ENCODE measurements at regions not wholly inside any gene's neighbourhood (a gene's known extent, or its start where the extent isn't known, plus 50 kb on each side); places are given as distances from the start of the nearest gene placed in this dataset.

DNA sequence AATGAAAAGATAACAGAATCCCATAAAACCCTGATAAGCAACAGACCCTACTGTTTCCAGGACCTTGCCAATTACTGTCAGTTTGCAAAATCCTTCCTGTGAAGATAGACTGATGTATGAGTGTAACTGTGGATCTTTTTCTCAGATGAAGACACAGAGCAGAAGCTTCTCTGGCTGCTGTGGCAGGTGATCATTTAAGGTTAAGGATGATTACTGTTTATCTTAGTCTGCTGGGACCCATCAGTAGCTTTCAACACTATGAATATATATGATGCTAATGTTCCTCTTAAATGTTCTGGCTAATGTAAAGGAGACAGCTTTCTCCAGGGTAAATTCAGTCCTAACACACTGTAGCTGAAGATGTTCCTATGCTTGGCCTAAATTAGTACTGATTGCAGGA is 56.0 kb upstream of the CTTNBP2 start:
- no peak for DNase-seq (ENCODE audit: low read depth in 1 of 2, low spot score in 1 of 2)

DNA sequence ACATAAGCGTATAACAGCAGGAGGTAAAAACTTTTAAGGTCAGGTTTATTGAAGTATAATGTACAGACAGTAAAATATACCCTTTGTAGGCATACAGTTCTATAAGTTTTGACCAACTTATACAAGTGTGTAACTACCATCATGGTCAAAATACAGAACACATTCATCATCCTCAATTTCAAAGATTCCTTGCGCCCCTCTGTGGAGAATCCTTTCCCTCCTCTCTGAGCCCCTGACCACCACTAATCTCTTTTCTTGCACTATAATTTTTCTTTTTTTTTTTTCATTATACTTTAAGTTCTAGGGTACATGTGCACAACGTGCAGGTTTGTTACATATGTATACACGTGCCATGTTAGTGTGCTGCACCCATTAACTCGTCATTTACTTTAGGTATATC is 58.1 kb upstream of the CTTNBP2 start:
- no peak for DNase-seq (ENCODE audit: low read depth in 1 of 2, low spot score in 1 of 2)

DNA sequence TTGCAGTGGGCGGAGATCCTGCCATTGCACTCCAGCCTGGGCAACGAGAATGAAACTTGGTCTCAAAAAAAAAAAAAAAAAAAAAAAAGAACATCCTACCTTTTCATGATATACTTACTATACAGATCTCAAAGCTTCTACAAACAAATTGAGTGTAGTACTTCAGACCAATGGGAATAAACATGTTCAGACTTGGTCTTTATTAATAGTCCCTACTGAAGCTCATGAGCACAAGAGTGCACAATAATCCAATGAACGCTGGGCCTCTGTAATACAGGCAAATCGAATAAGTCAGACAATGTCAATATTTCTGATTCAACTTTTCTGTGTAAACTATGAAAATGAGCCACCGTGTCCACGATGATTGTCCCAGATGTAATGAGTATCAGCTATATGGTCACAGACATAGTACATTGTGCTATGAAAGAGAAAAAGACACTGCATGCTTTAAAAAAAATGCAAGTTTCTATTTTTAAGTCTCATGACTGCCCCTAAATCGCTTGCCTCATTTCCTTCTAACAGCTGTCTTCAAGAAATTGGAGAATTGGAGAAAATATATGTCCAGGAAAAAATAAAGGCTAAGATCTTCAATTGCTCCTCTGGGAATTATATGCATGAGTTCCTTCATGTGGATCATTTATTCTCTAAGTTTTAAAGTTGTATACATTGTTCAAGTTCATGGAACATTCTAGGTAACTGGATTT is 64.0 kb upstream of the CTTNBP2 start:
- DNase-seq (ENCODE audit: low read depth in 1 of 2, low spot score in 1 of 2): no peak

DNA sequence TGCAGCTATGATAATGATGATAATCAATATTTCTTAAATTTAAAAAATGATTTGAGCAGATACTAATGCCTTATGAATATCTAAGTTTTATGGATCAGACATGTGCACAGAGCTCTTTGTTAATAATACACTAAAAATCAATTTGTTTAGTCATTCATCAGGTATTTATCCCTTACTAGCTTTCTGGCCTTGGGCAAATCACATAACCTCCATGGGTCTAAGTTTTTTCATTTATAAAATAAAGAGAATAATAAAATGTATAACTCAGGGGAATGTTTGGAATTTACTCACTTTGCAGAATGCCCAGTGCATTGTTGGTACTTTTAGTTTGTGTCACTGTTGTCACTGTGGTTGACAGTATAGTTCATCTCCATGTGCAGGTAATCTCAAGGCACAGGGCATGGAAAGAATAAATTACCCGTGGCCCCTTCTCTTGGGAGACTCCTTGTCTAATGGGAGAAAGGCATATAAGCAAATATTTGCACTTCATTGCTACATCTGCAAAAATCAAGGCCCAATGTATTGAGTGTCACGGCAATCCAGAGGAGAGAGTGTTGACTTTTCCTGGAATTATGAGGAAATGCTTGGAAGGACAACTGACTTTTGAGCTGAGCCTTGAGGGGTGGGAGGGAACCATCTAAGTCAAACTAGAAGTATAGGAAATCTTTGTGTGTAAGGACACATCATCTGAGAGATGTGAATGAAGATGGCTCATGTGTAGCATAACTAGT is 64.7 kb upstream of the CTTNBP2 start:
- no peak for DNase-seq (ENCODE audit: low read depth in 1 of 2, low spot score in 1 of 2)

DNA sequence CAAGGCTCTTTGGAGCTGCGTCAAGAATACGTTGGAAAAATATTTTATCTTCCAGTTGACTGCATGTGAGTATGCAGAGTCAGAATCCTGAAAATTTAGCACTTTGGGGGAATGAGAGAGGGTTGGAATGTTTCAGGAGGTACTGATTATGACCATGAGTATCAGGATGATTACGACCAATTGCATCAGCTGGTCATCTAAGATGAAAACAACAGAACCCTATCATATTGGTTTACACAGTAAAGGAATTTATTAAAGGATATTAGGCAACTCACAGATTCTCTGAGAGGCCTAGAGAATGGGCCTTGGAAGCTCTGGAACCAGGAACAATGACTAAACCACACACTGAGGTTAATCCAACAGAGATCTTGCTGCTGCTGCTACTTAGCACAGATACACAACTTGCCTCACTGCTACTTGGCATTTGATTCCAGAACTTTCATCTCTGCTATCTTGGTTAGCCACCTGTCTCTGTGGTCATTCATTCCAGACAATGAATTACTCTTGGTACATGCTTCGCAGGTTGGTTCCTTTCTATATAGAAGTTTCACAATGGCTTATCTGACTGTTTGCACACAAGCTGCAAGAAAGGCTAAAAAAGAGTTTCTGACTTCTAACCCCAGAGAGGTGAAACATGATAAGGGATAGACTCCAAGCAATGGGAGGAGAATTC is 68.0 kb upstream of the CTTNBP2 start:
- DNase-seq (ENCODE audit: low read depth in 1 of 2, low spot score in 1 of 2): no peak

DNA sequence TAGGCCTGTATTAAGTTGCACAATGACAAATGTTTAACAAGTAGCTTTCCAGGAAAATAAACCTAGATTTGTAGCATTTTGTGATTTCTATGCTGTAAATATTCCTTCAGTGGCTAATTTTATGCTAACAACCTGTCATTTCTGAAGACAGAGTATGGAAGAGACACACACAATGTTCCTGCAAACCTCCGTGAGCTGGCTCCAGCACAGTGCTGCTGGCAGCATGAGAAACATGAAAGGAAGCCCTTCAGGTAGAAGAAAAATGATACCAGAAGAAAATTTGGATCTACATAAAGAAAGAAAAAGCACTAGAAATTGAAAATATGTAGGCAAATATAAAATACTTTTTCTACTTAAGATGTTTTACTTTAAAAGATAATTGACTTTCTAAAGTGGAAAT is 69.5 kb upstream of the CTTNBP2 start:
- DNase-seq (ENCODE audit: low read depth in 1 of 2, low spot score in 1 of 2): no peak

DNA sequence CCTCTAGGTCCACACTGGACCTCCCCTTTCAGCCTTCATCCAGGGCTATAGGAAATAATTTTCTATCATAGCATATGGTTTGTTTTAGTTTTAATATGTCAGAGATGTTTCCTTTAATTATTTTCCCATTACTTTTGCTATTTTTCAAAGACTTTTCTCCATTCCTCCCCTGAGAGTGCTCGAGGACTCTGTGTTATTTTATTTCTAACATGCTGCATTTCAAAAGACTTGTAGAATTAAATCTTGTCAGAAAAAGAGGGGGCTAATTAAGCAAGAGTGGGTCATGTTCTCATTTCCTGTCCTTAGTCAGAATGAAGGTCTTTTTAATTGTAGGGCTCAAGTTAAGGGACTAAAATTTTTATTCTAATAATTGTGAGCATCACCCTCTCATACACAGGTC is 71.6 kb upstream of the CTTNBP2 start:
- no peak for DNase-seq (ENCODE audit: low read depth in 1 of 2, low spot score in 1 of 2)

DNA sequence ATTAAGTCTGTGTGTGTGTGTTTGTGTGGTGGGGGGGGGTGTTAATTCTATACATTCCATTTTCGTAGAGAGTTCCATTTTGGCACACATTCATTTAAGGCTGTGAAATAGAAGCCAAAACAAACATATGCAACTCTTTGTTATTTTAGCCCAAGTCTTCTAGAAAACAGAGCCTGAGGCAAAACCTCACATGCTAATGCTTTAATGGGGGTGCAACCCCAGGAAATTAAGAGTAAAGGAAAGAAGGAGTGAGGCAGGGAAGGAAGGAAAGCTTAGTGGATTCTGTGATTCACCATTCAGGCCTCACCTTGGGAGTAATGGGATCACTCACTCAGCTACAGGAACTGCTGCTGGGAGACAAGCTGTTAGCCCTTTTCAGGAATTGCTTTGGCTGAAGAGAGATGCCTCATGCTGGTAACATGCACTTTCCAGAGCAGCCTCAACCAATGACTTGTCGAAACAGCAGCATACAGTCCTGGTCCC is 73.0 kb upstream of the CTTNBP2 start:
- DNase-seq (ENCODE audit: low read depth in 1 of 2, low spot score in 1 of 2): no peak

DNA sequence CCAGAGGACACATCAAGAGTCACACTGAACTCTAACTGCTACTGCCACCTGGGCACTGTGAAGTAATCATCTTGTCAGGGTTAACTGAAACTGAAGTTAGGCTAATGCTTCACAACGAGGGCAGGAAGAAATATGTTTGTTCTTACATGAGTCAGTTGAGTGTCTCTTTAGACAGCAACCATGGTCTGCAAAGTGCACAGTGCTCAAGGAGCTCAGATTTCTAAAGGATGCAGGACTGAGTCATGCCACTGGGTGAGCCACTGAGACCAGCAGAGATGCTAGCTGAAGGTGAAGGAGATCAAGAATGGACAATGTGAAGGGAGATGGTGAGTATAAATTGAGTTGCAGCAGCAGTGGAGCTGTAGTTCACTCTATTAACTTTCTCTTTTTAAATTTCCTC is 76.0 kb upstream of the CTTNBP2 start:
- no peak for DNase-seq (ENCODE audit: low read depth in 1 of 2, low spot score in 1 of 2)

DNA sequence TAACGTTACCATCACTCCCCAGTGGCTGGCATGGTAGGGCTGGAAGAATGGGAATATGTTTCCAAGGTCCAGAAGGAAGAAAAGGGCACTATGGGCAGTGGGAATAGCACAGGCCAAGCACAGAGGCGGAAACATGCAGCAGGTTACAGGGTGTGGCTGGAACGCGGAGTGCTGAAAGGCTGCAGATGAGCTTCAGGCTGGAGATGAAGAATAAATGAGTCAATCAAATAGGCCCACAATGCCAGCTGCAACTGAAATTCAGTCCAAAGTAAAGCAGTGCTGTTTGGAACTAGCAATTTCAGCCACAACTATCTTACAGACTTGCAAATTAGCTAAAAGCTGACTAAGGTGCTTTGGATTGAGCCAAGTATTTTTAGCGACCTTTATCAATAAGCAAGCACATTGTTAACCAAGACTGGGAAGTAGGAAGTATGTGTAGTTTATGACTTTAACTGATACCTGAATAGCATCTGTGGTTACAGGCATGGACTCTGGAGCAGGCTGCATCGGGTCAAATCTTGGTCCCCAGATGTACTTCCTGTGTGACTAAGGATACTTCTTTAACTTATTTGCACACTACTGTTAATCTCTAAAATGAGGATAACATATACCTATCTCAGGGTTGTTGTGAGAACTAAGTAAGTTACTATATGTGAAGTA is 77.5 kb upstream of the CTTNBP2 start:
- no peak for DNase-seq (ENCODE audit: low read depth in 1 of 2, low spot score in 1 of 2)

DNA sequence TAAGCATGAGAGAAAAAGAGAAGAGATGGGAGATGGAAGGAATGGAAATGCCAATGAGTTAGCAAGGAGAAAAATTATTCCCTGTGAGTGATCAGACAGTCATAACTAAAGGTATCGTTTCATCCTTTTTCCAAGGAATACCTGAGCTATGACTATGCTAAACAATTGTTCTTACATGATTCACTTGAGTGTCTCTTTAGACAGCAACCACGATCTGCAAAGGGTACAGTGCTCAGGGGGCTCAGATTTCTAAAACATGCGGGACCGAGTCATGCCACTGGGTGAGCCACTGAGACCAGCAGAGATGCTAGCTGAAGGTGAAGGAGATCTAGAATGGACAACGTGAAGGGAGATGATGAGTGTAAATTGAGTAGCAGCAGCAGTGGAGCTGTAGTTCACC is 78.0 kb upstream of the CTTNBP2 start:
- DNase-seq (ENCODE audit: low read depth in 1 of 2, low spot score in 1 of 2): no peak

DNA sequence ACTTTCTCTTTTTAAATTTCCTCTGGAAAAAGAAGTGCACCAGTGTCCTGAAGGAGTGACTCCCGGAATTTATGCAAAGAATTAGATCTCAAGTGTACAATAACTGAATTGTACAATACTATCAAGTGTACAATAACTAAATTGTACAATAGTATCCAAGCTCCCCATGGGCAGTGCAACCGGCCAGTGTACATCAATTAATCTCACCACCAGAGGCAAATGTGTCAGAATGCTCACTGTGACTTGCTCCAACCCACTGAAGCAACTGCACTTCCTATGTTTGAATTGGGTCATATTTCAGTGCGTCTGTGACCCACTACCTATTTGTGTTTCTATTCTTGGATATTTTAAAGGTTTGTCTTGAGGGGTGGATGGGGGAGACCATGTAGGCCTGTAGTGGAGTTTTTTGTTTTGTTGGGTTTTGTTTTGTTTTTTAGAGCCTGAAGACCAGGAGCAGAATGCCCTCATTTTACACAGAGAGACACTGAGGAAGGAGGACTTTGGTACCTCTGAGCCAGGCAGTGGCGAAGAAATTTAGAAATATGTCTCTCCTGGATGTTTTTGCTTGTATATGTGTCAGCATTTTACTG is 78.5 kb upstream of the CTTNBP2 start:
- no peak for DNase-seq (ENCODE audit: low read depth in 1 of 2, low spot score in 1 of 2)

DNA sequence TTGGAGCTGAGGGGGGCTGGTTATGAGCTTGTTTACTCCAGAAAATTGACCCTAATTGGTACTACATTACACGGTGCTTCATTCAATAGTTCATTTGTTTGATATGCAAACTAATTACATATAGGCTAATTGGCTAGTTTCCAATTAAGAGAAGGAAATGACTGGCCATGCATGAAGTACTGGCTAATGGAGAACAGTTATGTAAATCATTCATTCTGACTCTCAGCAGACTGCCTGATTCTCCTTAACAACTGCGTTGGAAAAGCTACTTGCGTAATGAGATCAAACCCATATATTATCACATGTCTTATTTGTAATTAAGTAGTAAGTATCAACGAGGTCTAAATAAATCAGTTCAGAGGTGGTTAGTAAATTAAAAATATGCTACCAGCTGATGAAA is 81.8 kb upstream of the CTTNBP2 start:
- DNase-seq (ENCODE audit: low read depth in 1 of 2, low spot score in 1 of 2): no peak

DNA sequence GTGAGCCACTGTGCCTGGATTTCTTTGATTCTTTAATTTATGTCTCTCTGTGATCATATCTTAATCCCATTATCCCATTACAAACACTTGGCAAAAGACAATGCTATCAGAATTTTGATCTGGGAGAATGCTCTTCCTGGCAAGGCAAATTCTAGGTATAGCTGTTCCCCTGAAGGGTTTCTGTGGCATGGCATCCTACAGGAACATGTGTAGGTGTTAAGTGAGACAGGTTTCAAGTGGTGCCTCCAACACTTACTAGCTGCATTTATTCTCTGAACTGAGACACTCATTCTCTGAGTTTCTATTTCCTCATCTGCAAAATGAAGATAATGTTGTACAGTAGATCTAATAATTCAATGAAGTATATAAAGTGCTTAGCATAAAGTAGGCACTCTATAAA is 87.1 kb upstream of the CTTNBP2 start:
- no peak for DNase-seq (ENCODE audit: low read depth in 1 of 2, low spot score in 1 of 2)

DNA sequence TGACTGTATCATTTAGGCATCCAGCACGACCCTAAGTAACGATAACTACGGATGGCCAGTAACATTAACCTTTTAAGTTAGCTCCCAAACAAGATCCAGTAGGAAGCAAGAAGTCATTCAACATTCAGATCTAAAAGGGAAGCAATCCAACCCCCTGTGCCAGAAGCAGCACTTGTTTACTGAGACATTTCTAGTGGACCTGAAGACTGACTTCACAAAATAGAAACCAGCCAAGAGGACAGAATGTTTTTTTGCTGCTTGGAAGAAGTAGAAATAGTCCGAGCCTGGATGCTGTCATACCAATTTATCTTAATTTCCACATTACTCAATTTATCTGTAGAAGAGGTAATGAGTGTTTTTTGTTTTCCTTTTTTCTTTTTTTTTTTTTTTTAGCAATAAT is 88.0 kb upstream of the CTTNBP2 start:
- DNase-seq (ENCODE audit: low read depth in 1 of 2, low spot score in 1 of 2): no peak

DNA sequence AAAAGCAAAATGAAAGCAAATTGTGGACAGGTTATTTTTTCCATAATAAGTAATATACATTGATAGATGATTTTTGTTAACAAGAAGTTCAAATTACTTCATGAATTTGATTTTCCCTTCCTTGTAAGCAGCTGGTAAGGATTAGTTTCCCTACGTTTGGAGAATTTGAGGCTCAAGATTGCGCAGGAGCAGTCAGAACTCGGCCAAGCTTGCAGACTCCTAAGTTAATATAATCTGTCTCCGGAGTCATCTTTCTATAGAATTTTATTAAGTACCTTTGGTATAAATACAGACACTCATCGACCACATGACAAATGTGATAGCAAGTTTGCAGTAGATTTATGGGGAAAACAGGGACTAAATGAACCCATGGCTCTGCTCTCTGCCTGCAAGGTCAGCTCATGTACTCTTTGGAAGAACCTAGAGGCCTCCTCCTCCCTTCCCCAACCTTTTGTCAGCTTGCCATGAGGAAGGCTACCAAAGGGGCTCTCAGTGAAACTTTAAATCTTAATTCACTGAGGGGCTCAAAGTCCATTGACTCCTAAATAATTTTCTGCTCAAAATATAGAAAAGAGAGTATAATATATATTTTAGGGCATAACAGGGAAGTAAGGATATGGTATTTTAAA is 89.2 kb upstream of the CTTNBP2 start:
- no peak for DNase-seq (ENCODE audit: low read depth in 1 of 2, low spot score in 1 of 2)

DNA sequence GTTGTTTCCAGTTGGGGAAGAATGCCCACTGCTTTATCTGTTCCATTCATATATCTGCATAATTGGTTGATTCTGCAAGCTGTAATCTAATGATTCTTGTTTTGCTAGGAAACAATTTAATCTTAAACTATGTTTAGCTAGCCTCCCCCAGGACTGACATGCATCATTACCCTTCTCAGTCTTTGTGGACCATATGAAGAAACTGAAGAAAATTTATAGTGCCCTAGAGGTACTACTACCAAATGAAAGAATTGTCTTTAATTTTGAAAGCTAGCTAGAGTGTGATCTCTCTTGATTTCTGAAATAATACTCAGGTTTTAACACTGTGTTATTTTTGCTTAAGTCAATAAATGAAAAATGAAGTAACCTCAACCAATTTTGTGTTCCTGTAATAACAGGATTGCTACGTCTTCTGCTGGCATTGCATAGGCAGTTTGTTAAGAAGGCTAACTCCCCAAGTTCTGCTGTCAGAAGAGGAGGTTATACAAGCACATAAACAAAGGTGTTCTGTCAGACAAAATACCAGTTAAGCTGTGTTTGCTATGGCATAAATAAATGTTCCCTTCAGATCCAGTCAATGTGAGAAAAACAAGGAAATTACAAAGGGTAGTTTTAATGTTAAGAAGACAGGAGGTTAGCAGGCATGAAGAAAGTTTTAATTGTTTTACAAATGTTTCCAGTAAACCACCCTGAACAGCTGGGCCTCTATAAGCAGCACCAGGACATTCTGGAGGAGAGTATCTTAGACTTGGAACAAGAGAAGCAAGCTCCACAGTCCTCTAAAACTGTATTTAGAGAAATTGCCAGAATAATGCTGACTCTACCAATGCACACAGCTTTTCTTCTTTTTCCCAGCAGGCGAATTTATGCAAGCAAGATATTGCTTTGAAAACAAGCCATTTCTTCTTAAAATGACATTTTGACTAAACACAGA is 90.3 kb upstream of the CTTNBP2 start:
- DNase-seq (ENCODE audit: low read depth in 1 of 2, low spot score in 1 of 2): no peak

DNA sequence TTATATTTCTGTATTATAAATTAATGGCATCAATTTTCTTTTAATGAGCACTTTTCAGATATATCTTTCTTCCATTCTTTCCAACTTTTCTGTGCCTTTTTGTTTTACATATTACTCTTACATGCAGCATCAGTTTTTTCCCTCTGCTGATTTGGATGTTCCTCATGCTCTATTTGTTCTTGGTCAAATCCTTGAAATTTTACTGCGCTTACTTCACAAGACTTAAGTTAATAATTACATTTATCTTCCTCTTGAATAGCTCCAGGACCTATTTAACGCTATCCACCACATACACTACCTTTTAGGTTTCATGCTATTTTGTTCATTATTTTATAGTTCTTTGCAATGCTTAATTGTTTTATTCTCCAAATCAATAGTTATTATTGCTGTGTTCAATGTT is 97.6 kb upstream of the CTTNBP2 start:
- no peak for DNase-seq (ENCODE audit: low read depth in 1 of 2, low spot score in 1 of 2)

DNA sequence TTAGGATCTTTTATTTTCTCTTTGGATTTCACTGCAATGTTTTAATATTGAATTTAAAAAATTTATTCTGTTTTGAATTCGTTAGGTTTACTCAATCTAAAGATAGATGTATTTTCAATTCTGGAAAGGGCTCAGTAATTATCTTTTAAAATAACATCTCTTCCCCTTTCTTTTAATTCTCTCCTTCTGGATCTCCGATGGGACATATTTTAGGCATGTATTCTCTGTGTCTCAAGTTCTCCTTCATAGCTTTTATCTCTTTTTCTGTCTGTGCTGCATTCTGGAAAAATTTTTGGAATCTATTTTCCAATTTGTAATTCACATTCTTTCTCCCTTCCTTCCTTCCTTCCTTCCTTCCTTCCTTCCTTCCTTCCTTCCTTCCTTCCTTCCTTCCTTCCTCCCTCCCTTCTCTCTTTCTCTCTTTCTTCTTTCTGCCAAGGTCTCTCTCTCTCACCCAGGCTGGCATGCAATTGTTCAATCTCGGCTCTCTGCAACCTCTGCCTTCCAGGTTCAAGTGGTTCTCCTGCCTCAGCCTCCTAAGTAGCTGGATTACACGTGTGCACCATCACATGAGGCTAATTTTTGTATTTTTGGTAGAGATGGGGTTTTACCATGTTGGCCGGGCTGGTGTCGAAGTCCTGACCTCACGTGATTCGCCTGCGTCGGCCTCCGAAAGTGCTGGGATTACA is 98.5 kb upstream of the CTTNBP2 start:
- no peak for DNase-seq (ENCODE audit: low read depth in 1 of 2, low spot score in 1 of 2)

Measured in stimulated activated CD4-positive, alpha-beta T cell treated with anti-CD3 and anti-CD28 coated beads, Interleukin-15, amount 100 ng/mL, for 1 hour (primary cell).